ENCODE measurements at regions not wholly inside any gene's neighbourhood (a gene's known extent, or its start where the extent isn't known, plus 50 kb on each side); places are given as distances from the start of the nearest gene placed in this dataset.
"Not testable (repeated sequence)": the region's sequence is repeated elsewhere in the genome, so short reads cannot be mapped to it uniquely, and the experiment has no call there.

DNA sequence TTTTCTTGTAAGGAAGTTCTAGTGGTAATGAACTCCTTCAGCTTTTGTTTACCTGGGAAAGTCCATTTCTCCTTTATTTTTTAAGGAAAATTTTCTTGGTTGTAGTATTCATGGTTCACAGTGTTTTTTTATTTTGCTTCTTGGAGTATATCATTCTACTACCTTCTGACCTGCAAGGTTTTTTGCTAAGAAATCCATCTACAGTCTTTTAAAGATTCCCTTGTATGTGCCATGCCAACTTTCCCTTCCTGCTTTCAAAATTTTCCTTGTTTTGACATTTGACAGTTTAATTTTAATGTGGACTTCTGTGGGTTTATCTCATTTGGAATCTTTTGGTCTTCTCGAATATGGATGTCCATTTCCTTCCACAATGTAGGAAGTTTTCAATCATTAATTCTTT is 855.6 kb downstream of the TBC1D32 start:
- H3K4me3 ChIP-seq, result no peak overlapping the region
- H3K27ac ChIP-seq, result no peak overlapping the region
- TF ChIP-seq, protein P1, sequence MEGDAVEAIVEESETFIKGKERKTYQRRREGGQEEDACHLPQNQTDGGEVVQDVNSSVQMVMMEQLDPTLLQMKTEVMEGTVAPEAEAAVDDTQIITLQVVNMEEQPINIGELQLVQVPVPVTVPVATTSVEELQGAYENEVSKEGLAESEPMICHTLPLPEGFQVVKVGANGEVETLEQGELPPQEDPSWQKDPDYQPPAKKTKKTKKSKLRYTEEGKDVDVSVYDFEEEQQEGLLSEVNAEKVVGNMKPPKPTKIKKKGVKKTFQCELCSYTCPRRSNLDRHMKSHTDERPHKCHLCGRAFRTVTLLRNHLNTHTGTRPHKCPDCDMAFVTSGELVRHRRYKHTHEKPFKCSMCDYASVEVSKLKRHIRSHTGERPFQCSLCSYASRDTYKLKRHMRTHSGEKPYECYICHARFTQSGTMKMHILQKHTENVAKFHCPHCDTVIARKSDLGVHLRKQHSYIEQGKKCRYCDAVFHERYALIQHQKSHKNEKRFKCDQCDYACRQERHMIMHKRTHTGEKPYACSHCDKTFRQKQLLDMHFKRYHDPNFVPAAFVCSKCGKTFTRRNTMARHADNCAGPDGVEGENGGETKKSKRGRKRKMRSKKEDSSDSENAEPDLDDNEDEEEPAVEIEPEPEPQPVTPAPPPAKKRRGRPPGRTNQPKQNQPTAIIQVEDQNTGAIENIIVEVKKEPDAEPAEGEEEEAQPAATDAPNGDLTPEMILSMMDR (IDR thresholded peaks at IDR 0.05), result no peak
- DNase-seq (ENCODE audit: low spot score), result no peak

DNA sequence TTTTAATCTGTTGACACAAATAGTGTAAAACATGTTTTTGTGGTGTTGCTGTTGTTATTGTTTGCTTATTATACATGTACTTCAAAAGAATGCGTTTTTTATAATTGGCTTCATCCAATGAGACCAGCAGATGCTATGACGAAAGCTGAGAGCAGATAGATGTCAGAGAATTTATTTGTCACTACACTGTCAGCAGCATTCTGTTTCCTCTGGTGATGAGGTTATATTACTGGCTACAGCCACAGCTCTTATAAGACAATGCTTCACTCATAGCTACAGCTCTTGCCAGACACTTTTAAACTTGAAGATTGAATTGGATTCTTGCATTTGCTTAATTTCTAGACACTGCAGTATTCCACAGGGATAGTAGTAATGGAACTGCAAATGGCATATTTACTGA is 860.5 kb downstream of the TBC1D32 start:
- no peak for DNase-seq (ENCODE audit: low spot score)
- TF ChIP-seq, protein P1 (IDR thresholded peaks at IDR 0.05), result no peak
- Histone ChIP-seq H3K27ac (no peak overlapping the region), H3K4me3 (no peak overlapping the region)

DNA sequence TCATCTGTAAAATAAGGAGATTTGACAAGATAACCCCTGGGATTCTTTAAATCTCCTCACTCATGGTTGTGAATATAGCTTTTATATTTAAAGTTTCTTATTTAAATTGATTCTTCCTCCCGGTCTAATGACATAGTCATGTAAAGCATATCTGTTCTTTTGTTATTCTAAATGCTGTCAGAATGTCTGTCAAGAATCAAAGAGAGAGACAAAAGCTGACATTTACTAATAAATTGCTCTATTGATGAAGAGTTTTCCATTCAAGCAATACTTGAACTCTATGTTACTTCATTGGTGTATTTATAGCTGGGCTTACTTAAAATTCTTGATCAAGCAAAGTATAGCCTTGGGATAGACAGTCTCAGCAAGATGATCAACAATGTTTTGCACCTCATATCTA is 865.8 kb downstream of the TBC1D32 start:
- Histone ChIP-seq H3K4me3 (no peak overlapping the region), H3K27ac (no peak overlapping the region)
- DNase-seq (ENCODE audit: low spot score), result no peak
- TF ChIP-seq, protein P1 (IDR thresholded peaks at IDR 0.05), result no peak

DNA sequence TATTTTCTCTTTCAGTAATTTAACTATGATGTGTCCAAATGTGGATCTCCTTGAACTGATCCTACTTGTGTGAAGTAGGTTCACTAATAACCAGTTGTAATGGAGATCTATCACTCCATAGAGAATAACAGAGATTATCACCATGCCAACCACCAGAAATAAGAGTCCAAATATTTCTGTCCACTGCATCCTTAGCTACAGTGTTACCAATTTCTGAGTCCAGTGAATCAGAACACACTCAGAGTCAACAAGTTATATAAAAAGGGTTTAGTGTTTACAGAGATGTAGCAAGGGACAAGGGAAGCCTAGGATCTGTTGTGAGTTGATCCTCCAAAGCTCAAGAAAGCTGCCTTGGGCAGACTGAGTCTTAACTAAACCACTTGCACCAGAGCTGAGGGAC is 882.8 kb downstream of the TBC1D32 start:
- Histone ChIP-seq H3K4me3 (no peak overlapping the region), H3K27ac (no peak overlapping the region)
- no peak for DNase-seq (ENCODE audit: low spot score)
- TF ChIP-seq, protein P1 (IDR thresholded peaks at IDR 0.05), result no peak

DNA sequence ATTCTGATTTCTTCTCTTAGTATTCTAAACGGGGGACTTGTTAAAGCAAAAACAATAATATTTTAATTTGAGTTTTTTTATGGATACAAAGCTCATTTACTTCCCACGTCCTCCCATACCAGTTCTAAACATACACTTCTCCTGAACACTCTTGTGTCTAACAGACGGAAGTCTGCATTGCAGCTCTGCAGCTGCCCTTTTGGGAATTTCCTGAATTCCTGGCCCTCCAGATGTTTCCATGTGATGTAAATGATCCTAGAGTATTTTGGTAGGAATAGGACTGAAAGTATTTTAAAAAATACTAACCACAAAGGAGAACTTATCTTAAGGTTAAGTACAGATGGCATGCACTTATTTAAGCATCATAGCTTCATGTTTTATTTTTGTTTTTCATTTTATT is 886.7 kb downstream of the TBC1D32 start:
- no peak for DNase-seq (ENCODE audit: low spot score)
- no peak overlapping the region for H3K4me3 ChIP-seq
- no peak overlapping the region for H3K27ac ChIP-seq
- TF ChIP-seq, protein P1 (IDR thresholded peaks at IDR 0.05), result no peak

DNA sequence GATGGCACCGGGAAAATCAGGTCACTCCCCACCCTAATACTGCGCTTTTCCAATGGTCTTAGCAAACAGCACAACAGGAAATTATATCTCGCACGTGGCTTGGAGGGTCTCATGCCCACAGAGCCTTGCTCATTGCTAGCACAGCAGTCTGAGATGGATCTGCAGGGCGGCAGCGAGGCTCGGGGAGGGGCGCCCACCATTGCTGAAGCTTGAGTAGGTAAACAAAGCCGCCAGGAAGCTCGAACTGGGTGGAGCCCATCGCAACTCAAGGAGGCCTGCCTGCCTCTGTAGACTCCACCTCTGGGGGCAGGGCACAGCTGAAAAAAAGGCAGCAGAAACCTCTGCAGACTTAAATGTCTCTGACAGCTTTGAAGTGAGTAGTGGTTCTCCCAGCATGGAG is 901.4 kb downstream of the TBC1D32 start:
- not testable (repeated sequence) for H3K27ac ChIP-seq; DNase-seq (ENCODE audit: low spot score); H3K4me3 ChIP-seq

DNA sequence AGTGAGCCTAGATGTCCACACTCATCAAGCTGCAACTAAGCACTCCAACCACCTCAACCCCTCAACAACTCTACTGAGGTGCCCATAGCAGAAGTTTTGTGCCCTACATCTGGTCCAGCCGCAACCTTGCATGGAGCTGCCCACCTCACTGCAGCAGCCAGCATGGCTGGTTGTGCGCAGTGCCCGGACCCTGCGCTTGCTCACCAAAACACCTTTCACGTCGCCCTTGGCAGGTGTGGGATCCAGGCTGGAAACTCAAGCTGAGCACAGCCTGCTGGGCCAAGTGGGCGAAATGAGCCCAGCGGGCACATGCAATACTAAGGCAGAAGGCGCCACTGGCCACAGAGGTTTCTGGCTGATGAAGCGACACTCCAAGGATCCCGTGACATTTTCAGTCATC is 902.4 kb downstream of the TBC1D32 start:
- no peak for DNase-seq (ENCODE audit: low spot score)
- H3K4me3 ChIP-seq, result no peak overlapping the region
- TF ChIP-seq, protein P1 (IDR thresholded peaks at IDR 0.05), result no peak

DNA sequence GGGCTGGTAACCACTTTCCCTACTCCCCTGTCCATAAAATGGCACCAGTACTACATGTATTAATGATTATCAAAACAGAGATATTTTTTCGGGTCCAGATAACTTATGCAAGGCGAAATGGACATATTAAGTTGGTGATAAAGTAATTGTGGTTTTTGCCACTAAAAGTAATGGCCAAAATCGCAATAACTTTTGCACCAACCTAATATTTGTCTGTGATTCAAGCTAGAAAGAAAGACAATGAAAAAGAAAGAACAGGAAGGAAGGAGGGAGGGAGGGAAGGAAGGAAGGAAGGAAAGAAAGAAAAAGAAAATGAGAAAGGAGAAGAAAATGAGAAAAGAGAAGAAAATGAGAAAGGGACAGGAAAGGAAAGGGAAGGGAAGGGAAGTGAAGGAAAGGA is 922.9 kb downstream of the TBC1D32 start:
- no peak for DNase-seq (ENCODE audit: low spot score)
- TF ChIP-seq, protein P1 (IDR thresholded peaks at IDR 0.05), result no peak
- Histone ChIP-seq H3K4me3 (no peak overlapping the region), H3K27ac (no peak overlapping the region)

More for the DNA sequence above, 902.4 kb downstream of the TBC1D32 start:
- no peak overlapping the region for H3K27ac ChIP-seq
